ENCODE measurements at regions not wholly inside any gene's neighbourhood (a gene's known extent, or its start where the extent isn't known, plus 50 kb on each side); places are given as distances from the start of the nearest gene placed in this dataset.

GRCh38 chr17:13865650-13866049 is 203.7 kb upstream of the COX10 start:
- Histone ChIP-seq H2BK5ac (ENCODE audit: low read depth, low read length) (no peak overlapping the region), H4K20me1 (replicated peaks in 1 of 2; ENCODE audit: control insufficient read depth in 1 of 2, insufficient read depth in 2 of 2, low read length in 2 of 2) (no peaks in the 10 kb centered on the region), H3K14ac (ENCODE audit: insufficient read length) (no peak overlapping the region), H4K91ac (replicated peaks; ENCODE audit: insufficient read length, low read length) (no peak overlapping the region), H3K23ac (ENCODE audit: insufficient read length) (no peak overlapping the region), H4K5ac (ENCODE audit: insufficient read length, low read depth, low read length) (no peak overlapping the region), H3K36me3 (ENCODE audit: control insufficient read depth in 2 of 4, insufficient read depth in 4 of 4, low read length in 3 of 4) (no peaks in the 10 kb centered on the region), H2BK15ac (ENCODE audit: low read length) (no peak overlapping the region), H2AFZ (ENCODE audit: low read length) (no peak overlapping the region), H3K79me2 (ENCODE audit: control insufficient read depth in 1 of 2, insufficient read depth in 2 of 2, low read length in 2 of 2) (no peaks in the 10 kb centered on the region), H3K9me3 (ENCODE audit: insufficient read depth in 2 of 2, low read depth in 1 of 2, low read length in 1 of 2) (no peaks in the 10 kb centered on the region), H3K23me2 (ENCODE audit: low read depth, low read length) (no peaks in the 10 kb centered on the region), H3K18ac (ENCODE audit: extremely low read depth, low read length) (no peak overlapping the region), H2BK20ac (ENCODE audit: low read length) (no peak overlapping the region), H2BK120ac (replicated peaks; ENCODE audit: low read depth, low read length) (no peak overlapping the region), H3K4me2 (ENCODE audit: insufficient read depth in 1 of 2, low read depth in 2 of 2, low read length in 2 of 2) (no peak overlapping the region), H3K79me1 (ENCODE audit: low read depth, low read length) (no peaks in the 10 kb centered on the region), H3K4me1 (replicated peaks in 1 of 4; ENCODE audit: control insufficient read depth in 3 of 4, insufficient read depth in 4 of 4, low read length in 3 of 4) (peaks cover 0 to 4% (median 0%) of the 10 kb centered on the region in 4 experiments; a peak in 2 of 7 replicates), H3K56ac (replicated peaks; ENCODE audit: insufficient read length, low read depth, low read length) (no peak overlapping the region), H3K9ac (replicated peaks in 1 of 4; ENCODE audit: extremely low read depth in 1 of 4, low read depth in 3 of 4, low read length in 3 of 4) (no peak overlapping the region), H3K4ac (replicated peaks; ENCODE audit: insufficient read length, low read depth, low read length) (no peak overlapping the region), H4K8ac (ENCODE audit: extremely low read depth, insufficient read depth, low read length) (no peak overlapping the region), H3K4me3 (ENCODE audit: extremely low read depth in 1 of 4, insufficient read depth in 2 of 4, low read depth in 3 of 4, low read length in 4 of 4) (no peak overlapping the region), H2AK5ac (ENCODE audit: low read depth, low read length) (no peak overlapping the region), H3K27me3 (replicated peaks in 1 of 4; ENCODE audit: control insufficient read depth in 3 of 4, extremely low read depth in 1 of 4, insufficient read depth in 3 of 4, low read length in 3 of 4) (no peaks in the 10 kb centered on the region), H3K27ac (ENCODE audit: low read depth, low read length) (no peak overlapping the region), H2BK12ac (ENCODE audit: low read depth, low read length) (no peak overlapping the region)
- CTCF ChIA-PET (ENCODE audit: partially characterized antibody) = interaction anchor here (0.6 kb wide), 1 partner anchor 1120 kb away, joined by 3 read pairs; no protein-coding TSS in a partner anchor
- DNase-seq (ENCODE audit: low read depth in 1 of 2, low spot score in 2 of 2) (no peak), FAIRE-seq (no peak)
- POLR2A ChIA-PET (ENCODE audit: partially characterized antibody) = no interaction called here
- 85% methylated on average over 2 of the region's 2 CpGs; no CpG with 5 or more reads in 1 of the 2 experiments for WGBS, 2 experiments (ENCODE audit: extremely low coverage in 1 of 2, insufficient coverage in 1 of 2, insufficient read length in 1 of 2, insufficient replicate concordance in 2 of 2, low coverage in 1 of 2, low lambda C conversion rate in 2 of 2, missing lambda C conversion rate in 1 of 2)
- no peak for TF ChIP-seq MAFK (IDR thresholded peaks at IDR 0.05; ENCODE audit: low read depth, low read length)
- TF ChIP-seq ZNF274 (IDR thresholded peaks at IDR 0.05; ENCODE audit: borderline replicate concordance, extremely low read depth, low read length) = no peak
- no peak for TF ChIP-seq MAX (IDR thresholded peaks at IDR 0.05)

Data from H1 (cell line).